ENCODE measurements at regions not wholly inside any gene's neighbourhood (a gene's known extent, or its start where the extent isn't known, plus 50 kb on each side); places are given as distances from the start of the nearest gene placed in this dataset.
A peak's percentile ranks its signal among the peaks of the same experiment; 100 is the strongest.

- no peak for DNase-seq (ENCODE audit: low read depth, low spot score)
Observed at GRCh38 chr17:71325117-71325516, 795.7 kb upstream of the SOX9 start.

DNA sequence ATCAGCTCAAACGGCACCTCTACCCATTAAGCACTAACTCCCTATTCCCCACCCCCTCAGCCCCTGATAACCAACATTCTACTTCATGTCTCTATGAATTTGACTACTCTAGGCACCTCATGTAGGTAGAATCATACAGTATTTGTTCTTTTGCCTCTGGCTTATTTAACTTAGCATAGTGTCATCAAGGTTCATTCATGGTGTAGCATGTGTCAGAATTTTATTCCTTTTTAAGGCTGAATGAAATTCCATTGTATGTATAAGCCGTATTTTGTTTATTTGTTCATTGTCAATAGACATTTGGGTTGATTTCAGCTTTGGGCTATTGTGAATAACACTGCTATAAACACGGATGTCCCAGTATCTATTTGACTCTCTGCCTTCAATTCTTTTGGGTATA lies 794.9 kb upstream of the SOX9 start:
- DNase-seq (ENCODE audit: low read depth, low spot score): no peak

DNA sequence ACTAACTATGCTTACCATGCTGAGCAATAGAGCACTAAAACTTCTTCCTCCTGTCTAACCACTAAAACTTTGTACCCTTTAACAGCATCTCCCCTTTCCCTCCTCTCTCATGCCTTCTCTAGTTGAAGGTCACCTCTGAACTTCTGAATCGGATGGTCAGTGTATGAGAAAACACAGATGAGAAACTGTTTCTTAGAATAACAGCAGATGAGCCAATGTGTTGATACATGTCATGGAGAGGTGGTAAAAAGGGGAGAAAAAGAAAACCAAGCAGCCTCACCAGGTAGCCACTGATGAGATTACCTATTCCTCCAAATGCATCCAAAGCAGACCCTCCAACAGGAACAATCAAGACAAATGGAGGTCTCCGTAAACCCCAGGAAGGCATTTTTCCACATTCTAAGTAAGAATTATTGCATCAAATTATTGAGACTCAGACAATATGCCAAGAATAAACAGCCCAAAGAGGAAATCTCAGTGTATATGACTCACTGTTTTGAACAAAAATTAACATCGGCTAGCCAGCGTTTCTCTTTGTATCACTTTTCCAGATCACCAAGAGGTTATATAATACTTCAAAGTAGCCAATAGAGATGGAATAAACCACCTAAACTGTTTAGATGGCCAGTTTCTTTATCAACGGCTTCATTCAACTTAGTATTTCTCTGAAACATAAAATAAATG lies 793.3 kb upstream of the SOX9 start:
- DNase-seq (ENCODE audit: low read depth, low spot score): peak; percentile 54

DNA sequence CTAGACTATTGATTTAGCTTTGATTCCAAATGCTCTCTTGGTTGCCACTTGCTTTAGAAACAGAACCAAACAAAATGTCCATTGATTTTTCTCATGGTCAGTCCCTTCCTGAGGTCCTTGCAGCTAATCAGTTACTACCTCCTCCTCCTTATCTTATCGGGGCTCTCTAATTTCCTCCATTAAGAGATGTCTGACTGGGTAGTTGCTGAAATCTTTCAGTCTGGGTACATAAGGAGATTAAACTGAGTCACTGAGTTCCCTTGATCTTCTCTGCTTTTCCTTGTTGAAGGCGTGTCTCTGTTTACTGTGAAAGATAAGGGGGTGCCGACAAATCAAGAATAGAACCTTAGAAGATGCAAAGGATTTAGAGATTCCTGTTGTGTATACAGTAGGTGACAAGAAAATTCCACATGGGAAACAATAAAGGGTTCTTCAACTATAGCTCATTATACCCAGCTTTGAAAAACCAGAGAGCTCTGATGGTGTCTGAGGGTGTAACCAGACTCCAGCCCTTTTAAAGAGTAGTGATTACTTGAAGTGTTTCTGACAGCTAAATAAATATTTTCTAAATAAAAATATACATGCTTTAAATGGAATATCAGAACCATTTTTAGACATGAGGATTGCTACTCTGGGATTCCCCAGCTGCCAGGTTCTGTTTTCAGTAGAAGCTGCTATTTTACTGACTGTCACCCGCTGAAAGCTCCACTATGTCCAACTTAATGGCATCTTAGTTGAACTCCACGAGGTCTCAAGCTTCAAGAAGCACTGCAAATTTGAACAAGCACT lies 791.3 kb upstream of the SOX9 start:
- DNase-seq (ENCODE audit: low read depth, low spot score): no peak

DNA sequence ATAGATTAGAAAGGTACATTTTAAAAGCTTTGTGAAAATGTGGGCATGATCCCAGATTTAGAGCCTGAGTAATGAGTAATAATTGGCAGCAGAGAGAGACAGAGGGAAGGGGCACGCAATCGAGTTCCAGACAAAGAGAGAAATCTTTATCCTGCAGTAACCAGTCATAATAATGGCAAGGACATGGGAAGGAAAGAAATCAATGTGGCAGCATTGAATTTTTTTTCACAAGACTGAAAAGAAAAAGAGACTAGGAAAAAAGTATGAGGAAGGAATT lies 790.8 kb upstream of the SOX9 start:
- DNase-seq (ENCODE audit: low read depth, low spot score): peak; percentile 70

DNA sequence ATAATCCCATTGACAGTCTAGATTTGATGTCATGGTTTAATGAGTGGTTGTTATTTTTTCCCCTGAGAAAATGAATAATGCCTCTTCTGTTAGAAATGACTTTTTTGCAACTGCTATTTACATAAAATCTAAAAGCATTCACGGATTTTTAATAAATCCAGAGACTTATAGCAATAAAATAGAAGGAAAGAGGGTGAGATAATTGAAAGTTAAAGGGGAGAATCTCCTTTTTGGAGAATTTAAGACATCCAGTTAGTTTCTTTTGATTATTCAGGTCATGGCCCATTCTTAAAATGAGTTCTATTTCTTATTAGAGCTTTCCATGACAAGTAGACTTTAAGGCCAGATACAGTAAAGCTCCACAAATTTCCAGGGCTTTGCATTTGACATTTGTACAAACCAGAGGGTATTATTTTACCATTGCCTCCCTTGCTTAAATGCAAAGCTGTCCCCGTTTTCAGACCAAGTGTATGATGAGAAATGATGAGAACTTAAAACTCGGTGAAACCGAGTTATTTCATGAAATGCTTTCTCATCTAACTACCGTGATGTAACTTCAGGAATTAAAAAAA lies 789.0 kb upstream of the SOX9 start:
- DNase-seq (ENCODE audit: low read depth, low spot score): no peak

DNA sequence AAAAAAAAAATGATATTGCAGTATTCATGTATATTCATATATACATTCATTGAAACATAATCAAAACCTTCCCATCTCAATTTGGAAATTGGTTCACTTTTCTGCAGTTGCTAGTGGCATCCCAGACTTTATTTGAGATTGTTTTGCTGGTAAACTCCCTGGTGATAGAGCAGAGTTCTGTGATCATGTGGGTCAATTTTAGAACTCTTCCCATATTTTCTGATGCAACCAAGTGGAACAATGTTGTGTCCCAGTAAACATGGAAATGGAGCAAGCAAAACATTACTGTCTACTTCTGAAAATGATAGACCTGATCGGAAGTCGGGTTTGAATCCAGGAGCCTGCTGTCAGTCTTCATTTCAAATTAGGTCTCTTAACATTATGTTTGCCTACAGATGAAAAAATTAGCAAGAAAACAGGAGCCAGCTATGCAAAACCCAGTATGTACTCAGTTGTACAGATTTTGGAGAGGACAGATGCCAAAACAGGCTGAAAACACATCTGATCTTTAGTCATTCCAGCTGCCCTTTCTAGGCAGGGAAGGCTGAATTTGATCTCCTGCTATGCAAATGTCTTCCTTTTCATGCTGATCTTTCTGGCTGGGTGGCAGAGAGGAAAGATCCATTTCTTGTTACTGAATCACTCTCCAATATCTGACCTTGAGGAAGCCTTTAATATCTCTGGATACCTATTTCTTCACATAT lies 786.6 kb upstream of the SOX9 start:
- no peak for DNase-seq (ENCODE audit: low read depth, low spot score)

- DNase-seq (ENCODE audit: low read depth, low spot score): no peak
Observed at GRCh38 chr17:71335212-71335611, 785.6 kb upstream of the SOX9 start.

- no peak for DNase-seq (ENCODE audit: low read depth, low spot score)
Observed at GRCh38 chr17:71337938-71338337, 782.9 kb upstream of the SOX9 start.

- DNase-seq (ENCODE audit: low read depth, low spot score): peak; percentile 5
Observed at GRCh38 chr17:71338396-71338795, 782.4 kb upstream of the SOX9 start.

DNA sequence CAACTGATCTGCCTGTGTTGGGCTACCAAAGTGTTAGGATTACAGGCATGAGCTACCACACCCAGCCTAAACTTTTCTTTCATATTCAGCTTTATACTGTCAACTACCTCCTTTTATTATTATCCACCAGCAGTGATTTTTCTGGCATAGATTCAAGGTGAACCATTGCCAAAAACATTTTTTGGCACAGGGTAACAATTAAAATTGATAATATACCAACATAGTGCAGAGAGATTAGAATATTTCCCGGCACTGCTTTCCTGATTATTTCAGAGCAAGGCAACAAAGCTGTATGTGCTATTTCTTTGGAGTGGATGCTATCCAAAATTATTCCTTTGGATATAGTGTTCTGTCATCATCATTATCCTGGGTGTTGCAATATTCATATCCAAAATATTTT lies 781.6 kb upstream of the SOX9 start:
- no peak for DNase-seq (ENCODE audit: low read depth, low spot score)

GRCh38 chr17:71342737-71343136 lies 778.1 kb upstream of the SOX9 start:
- DNase-seq (ENCODE audit: low read depth, low spot score): peak; percentile 42

DNA sequence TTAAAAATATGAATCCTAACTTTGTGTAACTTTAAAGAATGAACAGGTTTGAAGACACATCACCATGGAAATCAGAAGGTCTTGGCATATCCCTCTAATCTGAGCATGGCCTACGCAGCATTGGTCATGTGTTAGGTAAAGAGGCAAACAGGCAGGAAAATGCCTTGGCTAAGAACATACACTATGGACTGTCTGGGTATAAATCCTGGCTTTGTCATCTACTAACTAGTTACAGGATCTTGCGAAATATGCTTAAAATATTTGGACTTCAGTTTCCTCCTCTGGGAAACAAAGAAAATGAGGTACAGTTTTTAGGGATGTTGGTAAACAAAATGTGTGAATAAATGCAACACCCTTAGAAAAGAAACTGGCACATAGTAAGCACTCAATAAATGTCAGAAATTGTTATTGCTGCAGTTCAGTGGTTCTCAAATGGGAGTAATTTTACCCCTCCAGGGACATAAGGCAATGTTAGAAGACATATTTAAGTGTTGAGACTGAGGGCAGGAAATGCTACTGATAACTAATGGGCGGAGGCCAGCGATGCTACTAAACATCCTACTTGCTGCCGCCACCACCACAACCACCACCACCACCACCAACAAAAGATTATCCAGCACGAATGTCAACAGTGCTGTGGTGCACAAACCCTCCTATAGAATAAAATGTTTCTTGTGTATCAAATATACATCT lies 770.8 kb upstream of the SOX9 start:
- no peak for DNase-seq (ENCODE audit: low read depth, low spot score)

- peak; percentile 3 for DNase-seq (ENCODE audit: low read depth, low spot score)
Observed at GRCh38 chr17:71360301-71360700, 760.5 kb upstream of the SOX9 start.

GRCh38 chr17:71361656-71362450 lies 759.0 kb upstream of the SOX9 start:
- DNase-seq (ENCODE audit: low read depth, low spot score): peak; percentile 42

DNA sequence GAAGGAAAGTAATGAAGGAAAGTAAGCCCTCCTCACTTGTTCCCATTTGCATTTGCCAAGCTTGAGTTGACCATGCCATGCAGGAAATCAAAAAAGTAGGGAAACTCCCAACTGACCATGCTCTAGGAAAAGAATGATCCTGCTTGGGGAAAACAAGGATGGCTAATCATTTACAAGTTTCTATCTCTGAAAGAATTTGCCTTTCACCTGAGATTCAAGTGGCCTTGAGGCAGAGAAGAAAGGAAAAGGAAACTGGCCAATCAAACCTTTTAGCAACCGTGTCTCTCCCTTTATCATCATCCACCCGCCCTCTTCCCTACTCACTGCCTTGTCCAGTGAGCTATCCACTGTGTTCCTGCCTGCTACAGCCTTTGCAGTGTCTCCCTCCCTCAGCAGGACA lies 757.2 kb upstream of the SOX9 start:
- no peak for DNase-seq (ENCODE audit: low read depth, low spot score)

- DNase-seq (ENCODE audit: low read depth, low spot score): no peak
Observed at GRCh38 chr17:71371809-71372208, 749.0 kb upstream of the SOX9 start.

- DNase-seq (ENCODE audit: low read depth, low spot score): no peak
Observed at GRCh38 chr17:71375948-71376347, 744.9 kb upstream of the SOX9 start.

- no peak for DNase-seq (ENCODE audit: low read depth, low spot score)
Observed at GRCh38 chr17:71376933-71377332, 743.9 kb upstream of the SOX9 start.

DNA sequence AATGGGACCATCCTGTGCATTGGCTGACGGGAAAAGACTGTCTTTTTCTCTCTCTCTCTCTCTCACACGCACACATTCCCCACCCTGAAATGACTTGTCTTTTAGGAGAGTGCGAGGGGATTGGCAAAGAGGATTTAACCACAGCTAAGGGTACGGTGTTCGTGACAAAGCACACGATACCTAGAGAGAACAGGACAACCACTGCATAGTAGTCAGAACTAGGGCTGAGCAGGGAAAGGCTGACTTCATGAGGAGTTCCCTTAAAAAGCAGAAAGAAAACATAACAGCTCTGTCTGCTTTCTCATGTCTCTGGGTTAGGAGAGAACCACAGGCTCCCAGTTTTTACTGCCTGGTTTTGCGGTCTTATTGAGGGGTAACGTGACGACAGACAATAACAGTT lies 742.8 kb upstream of the SOX9 start:
- no peak for DNase-seq (ENCODE audit: low read depth, low spot score)

DNA sequence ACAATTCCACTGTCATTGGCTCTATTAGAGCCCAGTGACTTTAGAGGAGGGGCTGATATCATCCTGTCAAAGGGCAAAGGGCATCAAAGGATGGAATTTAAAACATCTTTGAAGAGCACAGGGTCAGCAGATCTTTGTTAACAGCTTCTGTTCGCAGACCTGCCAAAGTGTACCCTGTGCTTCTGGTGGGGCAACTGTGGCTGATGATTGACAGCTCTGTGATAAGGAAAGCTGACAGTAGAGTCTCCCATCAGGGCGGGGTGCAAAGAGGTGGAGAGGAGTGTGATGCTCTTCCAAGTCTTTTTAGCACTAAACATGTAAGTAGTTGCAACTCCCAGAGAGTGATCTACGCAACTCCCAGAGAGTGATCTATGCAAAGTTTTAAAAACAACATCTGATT lies 742.1 kb upstream of the SOX9 start:
- DNase-seq (ENCODE audit: low read depth, low spot score): no peak
